H54 (cell line): ENCODE measurements at regions not wholly inside any gene's neighbourhood (a gene's known extent, or its start where the extent isn't known, plus 50 kb on each side); places are given as distances from the start of the nearest gene placed in this dataset.

ENCODE experiments used
- DNase-seq: peaks from one replicate; pipeline ENCODE4 v3.0.0; 2011; ENCODE audit warnings: low spot score, mixed read lengths; ENCODE audit not compliant: insufficient read length
- FAIRE-seq: peaks from 3 replicates; lab custom pipeline; 2011; peaks lifted over from hg19 to GRCh38; lab: Jason Lieb, UNC
- POLR2A ChIP-seq: IDR thresholded peaks from 2 replicates; pipeline ENCODE4 v1.6.1; 2011; ENCODE audit warnings: low read depth, mild to moderate bottlenecking, low read length

GRCh38 chr6:98576791-98577190, 257.6 kb upstream of the POU3F2 start:
- TF ChIP-seq POLR2A, result no peak

GRCh38 chr6:98578016-98578415, 256.4 kb upstream of the POU3F2 start:
- FAIRE-seq, result no peak
- TF ChIP-seq POLR2A, result no peak

More at GRCh38 chr6:98576791-98577190, 257.6 kb upstream of the POU3F2 start:
- no peak for FAIRE-seq
- no peak for DNase-seq

GRCh38 chr6:98579079-98579478, 255.3 kb upstream of the POU3F2 start:
- no peak for TF ChIP-seq POLR2A
- FAIRE-seq, result no peak
- DNase-seq, result no peak

More at GRCh38 chr6:98578016-98578415, 256.4 kb upstream of the POU3F2 start:
- DNase-seq, result no peak

- no peak for TF ChIP-seq POLR2A
- FAIRE-seq (no peak), DNase-seq (no peak)
Observed at GRCh38 chr6:98579941-98580340, 254.4 kb upstream of the POU3F2 start.

GRCh38 chr6:98581705-98582104, 252.7 kb upstream of the POU3F2 start:
- FAIRE-seq, result no peak
- no peak for TF ChIP-seq POLR2A
- no peak for DNase-seq

GRCh38 chr6:98583506-98583905, 250.9 kb upstream of the POU3F2 start:
- DNase-seq, result no peak
- no peak for FAIRE-seq
- TF ChIP-seq POLR2A, result no peak

GRCh38 chr6:98586163-98586562, 248.2 kb upstream of the POU3F2 start:
- DNase-seq (no peak), FAIRE-seq (no peak)
- TF ChIP-seq POLR2A, result no peak

- FAIRE-seq (no peak), DNase-seq (no peak)
- no peak for TF ChIP-seq POLR2A
Observed at GRCh38 chr6:98587555-98587954, 246.8 kb upstream of the POU3F2 start.

GRCh38 chr6:98589536-98589935, 244.8 kb upstream of the POU3F2 start:
- DNase-seq (no peak), FAIRE-seq (no peak)
- no peak for TF ChIP-seq POLR2A

GRCh38 chr6:98590136-98590681, 244.2 kb upstream of the POU3F2 start:
- TF ChIP-seq POLR2A, result no peak
- FAIRE-seq (no peak), DNase-seq (no peak)

GRCh38 chr6:98590997-98591396, 243.4 kb upstream of the POU3F2 start:
- no peak for TF ChIP-seq POLR2A
- DNase-seq (no peak), FAIRE-seq (no peak)

GRCh38 chr6:98593676-98594075, 240.7 kb upstream of the POU3F2 start:
- FAIRE-seq, result no peak
- DNase-seq, result no peak
- no peak for TF ChIP-seq POLR2A

GRCh38 chr6:98601716-98602115, 232.7 kb upstream of the POU3F2 start:
- DNase-seq (no peak), FAIRE-seq (no peak)
- TF ChIP-seq POLR2A, result no peak

GRCh38 chr6:98605705-98606104, 228.7 kb upstream of the POU3F2 start:
- no peak for FAIRE-seq
- TF ChIP-seq POLR2A, result no peak
- no peak for DNase-seq

GRCh38 chr6:98627129-98627775, 207.1 kb upstream of the POU3F2 start:
- DNase-seq (no peak), FAIRE-seq (no peak)
- no peak for TF ChIP-seq POLR2A
